HG02840 (cell line): ENCODE measurements at regions not wholly inside any gene's neighbourhood (a gene's known extent, or its start where the extent isn't known, plus 50 kb on each side); places are given as distances from the start of the nearest gene placed in this dataset.

Source experiments
- ATAC-seq: cut with Tn5 transposase; IDR thresholded peaks from one replicate; pipeline ENCODE4 v1.9.1; 2021; ENCODE audit warnings: mild to moderate bottlenecking, moderate library complexity, moderate number of reproducible peaks; ENCODE audit not compliant: unreplicated experiment, low FRiP score

GRCh38 chr5:42905827-42906226, 94.1 kb upstream of the SELENOP start:
- ATAC-seq, result no peak

- ATAC-seq, result no peak
These were observed 89.0 kb upstream of the SELENOP start for GRCh38 chr5:42900734-42901133.

DNA sequence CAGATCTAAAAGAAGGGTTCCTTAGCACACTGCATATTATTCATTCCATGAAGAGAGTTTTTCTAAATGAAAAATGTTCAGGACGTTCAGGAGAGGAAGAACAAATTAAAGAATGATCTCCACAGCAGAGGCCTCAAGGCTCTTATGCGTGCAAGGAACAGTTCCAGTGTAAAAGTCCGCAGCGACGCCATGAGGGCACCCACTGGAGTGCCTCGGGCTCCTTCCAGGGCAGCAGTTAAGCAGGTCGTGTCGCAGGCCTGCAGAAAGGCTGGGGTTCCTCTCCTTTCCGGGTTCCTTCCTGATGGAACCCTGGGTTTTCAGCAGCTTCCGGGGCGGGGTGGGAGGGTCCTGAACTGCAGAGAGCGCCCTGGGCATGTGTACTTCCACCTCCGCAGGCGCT, 87.1 kb upstream of the SELENOP start:
- no peak for ATAC-seq

DNA sequence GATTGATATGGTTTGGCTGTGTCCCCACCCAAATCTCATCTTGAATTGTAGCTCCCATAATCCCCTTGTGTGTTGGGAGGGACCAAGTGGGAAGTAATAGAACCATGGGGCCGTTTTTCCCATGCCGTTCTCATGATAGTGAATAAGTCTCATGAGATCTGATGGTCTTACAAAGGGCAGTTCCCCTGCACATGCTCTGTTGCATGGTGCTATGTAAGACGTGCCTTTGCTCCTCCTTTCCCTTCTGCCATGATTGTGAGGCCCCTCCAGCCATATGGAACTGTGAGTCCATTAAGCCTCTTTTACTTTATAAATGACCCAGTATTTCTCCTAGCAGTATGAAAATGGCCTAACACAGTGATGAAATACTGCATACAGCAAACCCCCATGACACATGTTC, 84.8 kb upstream of the SELENOP start:
- no peak for ATAC-seq

- ATAC-seq, result no peak
These were observed 82.4 kb upstream of the SELENOP start for GRCh38 chr5:42894057-42894456.

DNA sequence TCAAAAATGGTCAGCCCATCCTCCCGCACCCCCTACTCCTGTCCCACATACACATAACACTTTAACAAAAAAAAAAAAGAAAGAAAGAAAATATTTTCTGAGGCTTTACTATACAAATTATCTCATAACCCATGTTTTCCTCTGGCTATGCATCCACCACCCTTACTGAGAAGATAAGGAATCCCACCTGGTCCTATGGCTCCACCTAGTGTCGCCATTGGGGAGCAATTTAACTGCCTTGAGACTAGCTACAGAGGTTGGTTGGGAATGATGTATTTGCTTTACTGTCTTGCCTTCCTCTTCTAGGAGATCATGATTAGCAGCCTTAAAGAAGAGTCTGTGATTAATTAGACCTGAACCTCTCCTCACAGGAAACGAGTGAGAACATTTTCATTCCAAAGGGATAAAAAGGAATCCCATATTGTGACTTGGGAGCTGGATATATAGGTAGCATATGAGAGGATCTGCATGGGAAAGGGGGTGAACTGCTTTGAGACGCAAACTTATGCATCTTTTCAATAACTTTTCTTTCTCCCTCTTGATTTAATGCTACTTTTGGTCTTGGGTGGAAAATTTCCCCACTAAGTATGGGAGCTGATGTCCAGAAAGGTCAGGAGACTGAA, 77.7 kb upstream of the SELENOP start:
- peak; percentile 85 for ATAC-seq

DNA sequence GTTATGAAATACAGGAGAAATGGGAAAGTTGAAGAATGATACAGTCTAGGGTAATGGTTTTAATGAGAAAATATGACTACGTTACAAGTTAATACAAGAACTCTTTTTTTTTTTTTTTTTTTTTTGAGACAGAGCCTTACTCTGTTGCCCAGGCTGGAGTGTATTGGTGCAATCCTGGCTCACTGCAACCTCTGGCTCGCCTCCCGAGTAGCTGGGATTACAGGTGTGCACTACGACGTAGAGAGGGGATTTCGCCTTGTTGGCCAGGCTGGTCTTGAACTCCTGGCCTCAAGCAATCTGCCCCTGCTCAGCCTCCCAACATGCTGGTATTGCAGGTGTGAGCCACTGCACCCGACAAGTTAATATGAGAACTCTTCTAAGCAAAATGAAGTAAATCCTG, 77.1 kb upstream of the SELENOP start:
- ATAC-seq, result no peak

DNA sequence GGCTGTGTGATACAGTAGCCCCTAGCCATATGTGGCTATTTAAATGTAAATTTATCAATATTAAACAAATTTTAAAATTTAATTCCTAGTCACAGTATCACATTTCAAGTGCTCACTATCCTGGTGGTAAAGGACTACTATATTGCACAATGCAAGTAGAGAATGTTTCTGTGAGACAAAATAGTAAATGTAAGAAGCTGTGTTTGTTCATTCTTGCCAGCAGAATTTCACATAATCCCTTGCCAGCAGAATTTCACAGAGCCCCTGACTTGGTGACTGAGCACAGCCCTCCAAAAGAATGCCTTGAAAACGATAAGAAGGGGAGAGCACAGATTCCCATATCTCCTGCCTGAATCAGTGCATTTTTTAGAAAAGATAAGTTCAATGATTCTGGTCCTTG, 75.9 kb upstream of the SELENOP start:
- ATAC-seq, result no peak

DNA sequence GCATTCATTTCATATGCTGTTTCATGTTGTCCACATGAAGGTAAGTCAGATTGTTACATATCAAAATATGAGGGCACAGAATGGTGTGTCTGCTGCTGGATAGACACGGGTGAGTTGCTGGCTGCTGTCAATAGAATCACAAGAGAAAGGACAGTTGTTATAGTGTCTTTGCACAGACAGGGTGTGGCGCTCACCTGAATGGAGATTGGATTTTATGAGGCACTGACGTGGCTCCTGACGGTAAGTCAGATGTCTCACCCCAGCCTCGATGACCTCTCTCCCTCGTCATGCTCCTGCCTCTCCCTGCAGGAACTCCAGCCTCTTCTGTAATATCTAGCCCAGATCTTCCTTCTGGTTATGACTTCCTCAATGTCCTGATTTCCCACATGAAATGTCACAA, 75.4 kb upstream of the SELENOP start:
- ATAC-seq, result no peak

DNA sequence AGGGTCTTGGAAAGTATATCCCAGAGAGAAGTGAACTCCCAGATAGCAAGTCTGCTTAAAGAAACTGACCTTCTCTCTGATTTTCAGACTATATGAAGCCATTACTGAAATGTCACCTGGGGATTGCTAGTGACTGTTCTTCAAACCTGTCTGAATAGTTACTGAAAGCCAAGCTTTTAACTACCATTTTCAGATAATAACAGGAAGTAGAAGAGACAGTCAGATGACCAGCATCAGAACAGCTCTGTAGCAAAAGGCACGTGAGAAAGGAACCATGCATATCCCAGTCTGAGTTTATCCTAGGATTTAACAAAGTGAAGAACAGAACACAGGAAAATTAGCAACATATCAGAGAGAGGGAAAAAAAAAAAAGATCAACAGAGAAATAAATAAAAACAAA, 74.9 kb upstream of the SELENOP start:
- no peak for ATAC-seq

- no peak for ATAC-seq
These were observed 72.6 kb upstream of the SELENOP start for GRCh38 chr5:42884326-42884725.

DNA sequence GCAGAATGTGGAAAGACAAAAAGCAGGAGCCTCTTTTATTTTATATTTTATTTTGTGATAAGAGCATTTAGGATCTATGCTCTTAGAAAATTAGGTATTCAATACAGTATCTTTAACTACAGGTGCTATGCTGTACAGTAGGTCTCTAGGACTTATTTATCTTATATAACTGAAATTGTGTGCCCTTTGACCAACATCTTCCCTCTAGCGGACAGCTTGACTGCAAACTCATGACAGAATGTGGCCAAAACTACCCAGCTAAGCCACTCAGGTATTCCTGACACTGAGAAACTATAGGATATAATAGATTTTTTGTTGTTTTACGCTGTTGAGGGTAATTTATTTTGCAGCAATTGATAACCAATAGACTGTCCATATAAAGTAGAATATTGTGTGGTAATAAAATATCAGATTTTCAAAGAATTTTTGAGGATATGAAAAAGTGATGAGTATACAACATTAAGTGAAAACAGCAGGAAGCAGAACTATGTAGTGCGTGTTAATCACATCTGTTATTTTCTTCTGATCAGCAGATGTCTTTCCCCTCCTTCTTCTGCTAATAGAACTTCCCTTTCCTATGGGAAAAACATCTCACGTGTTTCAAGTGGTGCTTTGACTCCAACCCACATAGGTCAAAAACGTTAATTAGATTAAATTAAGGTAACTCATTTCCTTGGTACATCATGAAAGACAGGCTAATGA, 69.9 kb upstream of the SELENOP start:
- no peak for ATAC-seq

GRCh38 chr5:42880496-42881150, 68.9 kb upstream of the SELENOP start:
- no peak for ATAC-seq

- no peak for ATAC-seq
These were observed 67.6 kb upstream of the SELENOP start for GRCh38 chr5:42879291-42879690.

GRCh38 chr5:42878550-42878949, 66.9 kb upstream of the SELENOP start:
- ATAC-seq, result no peak

GRCh38 chr5:42878041-42878440, 66.3 kb upstream of the SELENOP start:
- ATAC-seq, result no peak

GRCh38 chr5:42877431-42877830, 65.7 kb upstream of the SELENOP start:
- no peak for ATAC-seq

- ATAC-seq, result no peak
These were observed 64.7 kb upstream of the SELENOP start for GRCh38 chr5:42876375-42876844.

- no peak for ATAC-seq
These were observed 64.2 kb upstream of the SELENOP start for GRCh38 chr5:42875785-42876374.

DNA sequence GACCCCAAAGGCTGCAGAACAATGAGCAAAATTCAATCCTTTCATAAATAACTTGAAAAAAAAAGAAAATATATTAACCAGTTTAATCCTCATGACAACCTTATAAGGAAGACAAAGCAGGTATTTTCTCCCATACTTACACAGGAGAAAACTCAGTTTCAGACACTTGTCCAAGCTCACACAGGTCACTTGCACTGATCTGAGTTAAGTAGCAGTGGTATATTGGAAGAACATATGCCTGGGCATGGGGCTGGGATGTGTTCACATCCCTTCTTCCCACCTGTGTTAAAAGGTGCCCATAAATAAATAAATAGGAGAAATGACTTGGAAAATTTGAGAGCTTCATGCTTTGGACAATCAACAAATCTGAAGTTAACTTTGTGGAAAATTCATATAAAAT, 63.5 kb upstream of the SELENOP start:
- ATAC-seq, result no peak

GRCh38 chr5:42874621-42875198, 63.0 kb upstream of the SELENOP start:
- no peak for ATAC-seq
